H1 (cell line): ENCODE measurements at regions not wholly inside any gene's neighbourhood (a gene's known extent, or its start where the extent isn't known, plus 50 kb on each side); places are given as distances from the start of the nearest gene placed in this dataset.

Experiments
- BACH1 ChIP-seq: IDR thresholded peaks from 2 replicates; pipeline ENCODE4 v1.6.1; 2012; ENCODE audit warnings: low read length, improper control_type of control experiment
- BRCA1 ChIP-seq: IDR thresholded peaks from 2 replicates; pipeline ENCODE4 v1.6.1; 2012; ENCODE audit warnings: low read depth, low read length, improper control_type of control experiment
- CEBPB ChIP-seq: IDR thresholded peaks from 2 replicates; pipeline ENCODE4 v1.6.1; 2012; ENCODE audit warnings: low read depth, low read length
- CHD1 ChIP-seq: IDR thresholded peaks from 2 replicates; pipeline ENCODE4 v1.6.1; 2012; ENCODE audit warnings: low read depth, low read length, improper control_type of control experiment
- CTBP2 ChIP-seq: IDR thresholded peaks from 2 replicates; pipeline ENCODE4 v1.7.0; 2011; ENCODE audit warnings: borderline replicate concordance, mild to moderate bottlenecking, moderate library complexity, mixed read lengths, low read length; ENCODE audit not compliant: insufficient read depth, insufficient read length
- KDM5A ChIP-seq: fragments of 200-600 bp; IDR thresholded peaks from 2 replicates; pipeline ENCODE4 v1.7.1; 2012; ENCODE audit warnings: mild to moderate bottlenecking, low read length, inconsistent platforms, mixed read lengths
- SAP30 ChIP-seq: fragments of 300-600 bp; sonication (generic); IDR thresholded peaks from 2 replicates; pipeline ENCODE4 v1.7.1; 2012; ENCODE audit warnings: low read length, moderate library complexity, mild to moderate bottlenecking, inconsistent platforms; ENCODE audit not compliant: insufficient read depth, insufficient replicate concordance
- SIRT6 ChIP-seq: IDR thresholded peaks from one replicate; pipeline ENCODE4 v1.7.1; 2012; ENCODE audit warnings: low read length, inconsistent platforms
- TCF12 ChIP-seq: IDR thresholded peaks from 2 replicates; pipeline ENCODE4 v1.6.1; 2011; ENCODE audit warnings: low read depth, mild to moderate bottlenecking, low read length
- YY1 ChIP-seq: IDR thresholded peaks from 2 replicates; pipeline ENCODE4 v1.6.1; 2011; ENCODE audit warnings: low read depth, mild to moderate bottlenecking, low read length
- TF ChIP-seq, protein P1 (sequence below): fragments of 300-600 bp; sonication (generic); IDR thresholded peaks from 2 replicates; pipeline ENCODE4 v1.7.1; 2012; ENCODE audit warnings: low read length, moderate library complexity, mild to moderate bottlenecking, inconsistent platforms; ENCODE audit not compliant: insufficient replicate concordance
- TF ChIP-seq, protein P2 (sequence below): IDR thresholded peaks from 2 replicates; pipeline ENCODE4 v1.6.1; 2011; ENCODE audit warnings: low read length, improper control_type of control experiment

DNA sequence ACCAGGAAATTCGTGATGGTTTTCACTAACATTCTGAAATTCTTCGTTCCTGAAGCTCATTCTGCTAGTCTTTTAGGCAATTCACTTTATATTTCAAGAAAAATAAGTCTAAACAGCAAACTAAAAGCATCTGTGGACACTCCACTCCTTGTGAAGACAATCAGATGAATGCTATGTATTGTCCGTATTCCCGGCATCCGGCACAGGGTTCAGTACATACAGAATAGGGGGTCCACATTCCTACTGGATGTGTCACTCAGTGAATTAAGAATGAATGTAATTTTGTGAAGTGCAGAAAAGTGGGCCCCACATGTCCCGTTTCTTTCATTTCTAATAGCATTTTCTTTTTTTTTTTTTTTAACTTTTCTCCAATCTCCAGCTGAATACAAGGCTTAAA, 241.3 kb downstream of the GRIN2B start (continued):
- TF ChIP-seq, protein P1, sequence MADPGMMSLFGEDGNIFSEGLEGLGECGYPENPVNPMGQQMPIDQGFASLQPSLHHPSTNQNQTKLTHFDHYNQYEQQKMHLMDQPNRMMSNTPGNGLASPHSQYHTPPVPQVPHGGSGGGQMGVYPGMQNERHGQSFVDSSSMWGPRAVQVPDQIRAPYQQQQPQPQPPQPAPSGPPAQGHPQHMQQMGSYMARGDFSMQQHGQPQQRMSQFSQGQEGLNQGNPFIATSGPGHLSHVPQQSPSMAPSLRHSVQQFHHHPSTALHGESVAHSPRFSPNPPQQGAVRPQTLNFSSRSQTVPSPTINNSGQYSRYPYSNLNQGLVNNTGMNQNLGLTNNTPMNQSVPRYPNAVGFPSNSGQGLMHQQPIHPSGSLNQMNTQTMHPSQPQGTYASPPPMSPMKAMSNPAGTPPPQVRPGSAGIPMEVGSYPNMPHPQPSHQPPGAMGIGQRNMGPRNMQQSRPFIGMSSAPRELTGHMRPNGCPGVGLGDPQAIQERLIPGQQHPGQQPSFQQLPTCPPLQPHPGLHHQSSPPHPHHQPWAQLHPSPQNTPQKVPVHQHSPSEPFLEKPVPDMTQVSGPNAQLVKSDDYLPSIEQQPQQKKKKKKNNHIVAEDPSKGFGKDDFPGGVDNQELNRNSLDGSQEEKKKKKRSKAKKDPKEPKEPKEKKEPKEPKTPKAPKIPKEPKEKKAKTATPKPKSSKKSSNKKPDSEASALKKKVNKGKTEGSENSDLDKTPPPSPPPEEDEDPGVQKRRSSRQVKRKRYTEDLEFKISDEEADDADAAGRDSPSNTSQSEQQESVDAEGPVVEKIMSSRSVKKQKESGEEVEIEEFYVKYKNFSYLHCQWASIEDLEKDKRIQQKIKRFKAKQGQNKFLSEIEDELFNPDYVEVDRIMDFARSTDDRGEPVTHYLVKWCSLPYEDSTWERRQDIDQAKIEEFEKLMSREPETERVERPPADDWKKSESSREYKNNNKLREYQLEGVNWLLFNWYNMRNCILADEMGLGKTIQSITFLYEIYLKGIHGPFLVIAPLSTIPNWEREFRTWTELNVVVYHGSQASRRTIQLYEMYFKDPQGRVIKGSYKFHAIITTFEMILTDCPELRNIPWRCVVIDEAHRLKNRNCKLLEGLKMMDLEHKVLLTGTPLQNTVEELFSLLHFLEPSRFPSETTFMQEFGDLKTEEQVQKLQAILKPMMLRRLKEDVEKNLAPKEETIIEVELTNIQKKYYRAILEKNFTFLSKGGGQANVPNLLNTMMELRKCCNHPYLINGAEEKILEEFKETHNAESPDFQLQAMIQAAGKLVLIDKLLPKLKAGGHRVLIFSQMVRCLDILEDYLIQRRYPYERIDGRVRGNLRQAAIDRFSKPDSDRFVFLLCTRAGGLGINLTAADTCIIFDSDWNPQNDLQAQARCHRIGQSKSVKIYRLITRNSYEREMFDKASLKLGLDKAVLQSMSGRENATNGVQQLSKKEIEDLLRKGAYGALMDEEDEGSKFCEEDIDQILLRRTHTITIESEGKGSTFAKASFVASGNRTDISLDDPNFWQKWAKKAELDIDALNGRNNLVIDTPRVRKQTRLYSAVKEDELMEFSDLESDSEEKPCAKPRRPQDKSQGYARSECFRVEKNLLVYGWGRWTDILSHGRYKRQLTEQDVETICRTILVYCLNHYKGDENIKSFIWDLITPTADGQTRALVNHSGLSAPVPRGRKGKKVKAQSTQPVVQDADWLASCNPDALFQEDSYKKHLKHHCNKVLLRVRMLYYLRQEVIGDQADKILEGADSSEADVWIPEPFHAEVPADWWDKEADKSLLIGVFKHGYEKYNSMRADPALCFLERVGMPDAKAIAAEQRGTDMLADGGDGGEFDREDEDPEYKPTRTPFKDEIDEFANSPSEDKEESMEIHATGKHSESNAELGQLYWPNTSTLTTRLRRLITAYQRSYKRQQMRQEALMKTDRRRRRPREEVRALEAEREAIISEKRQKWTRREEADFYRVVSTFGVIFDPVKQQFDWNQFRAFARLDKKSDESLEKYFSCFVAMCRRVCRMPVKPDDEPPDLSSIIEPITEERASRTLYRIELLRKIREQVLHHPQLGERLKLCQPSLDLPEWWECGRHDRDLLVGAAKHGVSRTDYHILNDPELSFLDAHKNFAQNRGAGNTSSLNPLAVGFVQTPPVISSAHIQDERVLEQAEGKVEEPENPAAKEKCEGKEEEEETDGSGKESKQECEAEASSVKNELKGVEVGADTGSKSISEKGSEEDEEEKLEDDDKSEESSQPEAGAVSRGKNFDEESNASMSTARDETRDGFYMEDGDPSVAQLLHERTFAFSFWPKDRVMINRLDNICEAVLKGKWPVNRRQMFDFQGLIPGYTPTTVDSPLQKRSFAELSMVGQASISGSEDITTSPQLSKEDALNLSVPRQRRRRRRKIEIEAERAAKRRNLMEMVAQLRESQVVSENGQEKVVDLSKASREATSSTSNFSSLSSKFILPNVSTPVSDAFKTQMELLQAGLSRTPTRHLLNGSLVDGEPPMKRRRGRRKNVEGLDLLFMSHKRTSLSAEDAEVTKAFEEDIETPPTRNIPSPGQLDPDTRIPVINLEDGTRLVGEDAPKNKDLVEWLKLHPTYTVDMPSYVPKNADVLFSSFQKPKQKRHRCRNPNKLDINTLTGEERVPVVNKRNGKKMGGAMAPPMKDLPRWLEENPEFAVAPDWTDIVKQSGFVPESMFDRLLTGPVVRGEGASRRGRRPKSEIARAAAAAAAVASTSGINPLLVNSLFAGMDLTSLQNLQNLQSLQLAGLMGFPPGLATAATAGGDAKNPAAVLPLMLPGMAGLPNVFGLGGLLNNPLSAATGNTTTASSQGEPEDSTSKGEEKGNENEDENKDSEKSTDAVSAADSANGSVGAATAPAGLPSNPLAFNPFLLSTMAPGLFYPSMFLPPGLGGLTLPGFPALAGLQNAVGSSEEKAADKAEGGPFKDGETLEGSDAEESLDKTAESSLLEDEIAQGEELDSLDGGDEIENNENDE, result no peak
- no peak for TF ChIP-seq YY1
- TF ChIP-seq KDM5A, result no peak
- TF ChIP-seq BRCA1, result no peak
- no peak for TF ChIP-seq SIRT6
- no peak for TF ChIP-seq CEBPB
- TF ChIP-seq BACH1, result no peak
- TF ChIP-seq CTBP2, result no peak
- TF ChIP-seq TCF12, result no peak
- TF ChIP-seq CHD1, result no peak
- TF ChIP-seq SAP30, result no peak
- TF ChIP-seq, protein P2, sequence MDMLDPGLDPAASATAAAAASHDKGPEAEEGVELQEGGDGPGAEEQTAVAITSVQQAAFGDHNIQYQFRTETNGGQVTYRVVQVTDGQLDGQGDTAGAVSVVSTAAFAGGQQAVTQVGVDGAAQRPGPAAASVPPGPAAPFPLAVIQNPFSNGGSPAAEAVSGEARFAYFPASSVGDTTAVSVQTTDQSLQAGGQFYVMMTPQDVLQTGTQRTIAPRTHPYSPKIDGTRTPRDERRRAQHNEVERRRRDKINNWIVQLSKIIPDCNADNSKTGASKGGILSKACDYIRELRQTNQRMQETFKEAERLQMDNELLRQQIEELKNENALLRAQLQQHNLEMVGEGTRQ, result no peak
